NCI-H1105 (cell line): ENCODE measurements at regions not wholly inside any gene's neighbourhood (a gene's known extent, or its start where the extent isn't known, plus 50 kb on each side); places are given as distances from the start of the nearest gene placed in this dataset.
A peak's percentile ranks its signal among the peaks of the same experiment; 100 is the strongest.
"Not testable (repeated sequence)": the region's sequence is repeated elsewhere in the genome, so short reads cannot be mapped to it uniquely, and the experiment has no call there.

Experiments used
- DNase-seq: peaks from one replicate; lab custom pipeline; 2025; lab: John Stamatoyannopoulos, UW

DNA sequence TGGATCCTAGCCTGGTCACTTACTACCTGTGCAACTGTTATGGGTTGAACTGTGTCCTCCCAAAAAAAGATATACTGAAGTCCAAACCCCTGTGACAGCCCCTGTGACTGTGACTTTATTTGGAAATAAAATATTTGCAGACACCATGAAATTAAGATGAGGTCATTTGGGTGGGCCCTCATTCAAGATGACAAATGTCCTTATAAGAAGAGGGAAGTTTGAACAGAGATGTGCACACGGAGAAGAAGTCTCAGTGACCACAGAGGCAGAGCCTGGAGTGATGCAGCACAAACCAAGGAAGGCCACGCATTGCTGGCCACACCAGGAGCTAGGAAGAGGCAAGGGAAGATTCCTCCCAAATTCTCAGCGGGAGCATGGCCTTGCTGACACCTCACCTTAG lies 249.7 kb upstream of the RUNX1 start:
- no peak for DNase-seq

DNA sequence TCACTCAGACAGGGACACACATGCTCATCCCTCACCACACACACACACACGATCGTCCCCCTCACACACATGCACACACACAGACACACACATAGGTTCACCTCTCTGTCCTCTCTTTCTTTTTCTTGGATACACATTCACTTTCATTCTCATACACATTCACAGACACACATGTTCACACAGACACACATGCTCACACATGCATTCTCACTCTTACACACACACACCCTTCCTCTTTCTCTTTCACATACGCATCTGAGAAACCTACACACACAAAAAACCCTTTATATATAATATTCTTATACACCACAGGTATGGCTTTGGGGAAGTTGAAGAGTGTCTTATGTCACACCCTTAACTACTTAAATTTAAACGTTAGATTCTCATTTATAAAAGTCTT lies 248.6 kb upstream of the RUNX1 start:
- DNase-seq, result no peak

DNA sequence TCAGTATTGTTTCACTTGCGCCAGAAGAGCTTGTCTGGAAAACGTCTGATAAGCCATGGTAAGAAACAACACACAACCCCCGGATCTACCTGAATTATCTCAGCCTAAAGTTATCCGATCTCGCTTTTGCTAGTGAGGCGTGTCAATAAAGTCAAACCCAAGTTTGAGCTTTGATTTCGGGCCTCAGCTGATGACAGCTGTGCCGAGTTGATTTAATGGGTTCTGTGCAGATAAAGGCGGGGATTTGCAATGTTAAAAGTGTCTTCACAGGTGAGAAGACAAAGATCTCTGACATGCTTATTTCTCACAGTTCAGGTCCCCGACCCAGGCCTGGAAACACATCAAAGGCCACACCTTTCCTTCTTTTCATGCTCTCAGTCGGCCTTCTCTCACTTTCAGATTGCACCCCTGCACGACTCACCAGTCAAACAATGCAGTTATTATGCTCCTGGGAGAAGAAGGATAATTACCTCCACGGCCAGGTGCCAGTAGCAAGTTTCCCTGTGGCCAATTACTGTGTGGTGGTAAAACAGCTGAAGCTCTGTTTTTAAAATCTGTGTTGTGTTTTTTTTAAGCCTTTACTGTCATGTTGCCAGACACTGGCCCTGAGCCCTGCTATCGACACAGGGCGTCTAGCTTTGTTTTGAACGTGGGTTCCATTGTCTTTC lies 245.3 kb upstream of the RUNX1 start:
- peak; percentile 96 for DNase-seq

DNA sequence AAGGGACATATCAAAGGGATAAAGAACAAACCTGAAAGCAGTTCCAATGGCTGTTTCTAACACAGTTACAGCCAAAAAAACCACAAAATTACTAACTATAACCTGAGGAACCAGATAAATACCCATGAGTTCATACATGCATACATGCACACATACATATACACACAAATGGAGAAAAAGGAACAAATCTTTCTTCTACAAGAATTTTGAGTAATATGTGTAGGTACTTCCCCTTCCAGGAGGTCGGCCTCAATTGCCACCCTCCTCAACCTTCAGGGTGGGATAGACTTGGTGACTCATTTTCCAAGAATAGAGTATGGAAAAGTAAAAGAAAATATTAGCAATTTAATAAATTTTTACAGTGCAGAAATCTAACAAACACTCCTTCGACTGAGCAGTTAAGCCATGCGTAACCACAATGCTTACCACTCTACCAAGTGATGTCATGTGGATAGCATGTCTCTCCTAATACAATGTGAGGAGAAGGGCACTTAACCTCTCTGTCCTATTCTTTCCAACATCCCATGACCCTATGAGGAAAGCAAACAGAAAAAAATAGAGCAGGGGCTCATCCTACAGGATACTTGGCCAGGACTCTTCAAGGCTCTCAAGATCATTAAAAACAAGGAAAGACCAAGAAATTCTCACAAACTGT lies 243.0 kb upstream of the RUNX1 start:
- DNase-seq, result no peak

DNA sequence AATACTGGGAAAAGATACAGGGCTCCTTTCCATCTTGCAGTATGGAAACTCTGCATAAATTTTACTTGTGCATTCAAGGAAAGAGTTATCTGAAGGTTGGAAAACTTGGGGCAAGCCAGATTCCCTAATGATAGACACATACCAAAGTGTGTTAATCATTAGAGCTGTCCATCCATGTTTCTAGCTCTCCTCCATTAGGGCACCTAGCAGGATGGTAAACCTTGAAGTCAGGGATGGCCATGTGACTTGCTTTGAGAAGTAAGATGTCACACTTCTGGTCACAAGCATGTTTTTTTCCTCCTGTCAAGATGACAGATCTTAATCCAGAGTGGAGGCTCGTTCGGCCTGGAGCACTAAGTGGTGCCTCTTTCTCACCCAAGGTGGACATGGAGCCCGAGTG lies 241.9 kb upstream of the RUNX1 start:
- DNase-seq, result no peak

DNA sequence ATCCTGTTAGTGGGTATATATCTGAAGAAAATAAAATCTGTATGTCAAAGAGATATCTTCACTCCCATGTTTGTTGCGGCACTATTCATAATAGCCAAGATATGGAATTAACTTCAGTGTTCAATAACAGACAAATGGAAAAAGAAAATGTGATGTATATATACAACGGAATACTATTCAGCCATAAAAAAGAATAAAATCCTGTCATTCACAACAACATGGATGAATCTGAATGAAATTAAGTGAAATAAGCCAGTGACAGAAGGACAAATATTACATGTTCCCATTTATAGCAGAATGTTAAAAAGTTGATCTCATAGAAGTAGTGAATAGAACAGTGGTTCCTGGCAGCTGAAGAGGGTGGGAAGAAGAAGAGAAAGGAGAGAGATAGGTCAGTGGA lies 239.1 kb upstream of the RUNX1 start:
- DNase-seq, result no peak

DNA sequence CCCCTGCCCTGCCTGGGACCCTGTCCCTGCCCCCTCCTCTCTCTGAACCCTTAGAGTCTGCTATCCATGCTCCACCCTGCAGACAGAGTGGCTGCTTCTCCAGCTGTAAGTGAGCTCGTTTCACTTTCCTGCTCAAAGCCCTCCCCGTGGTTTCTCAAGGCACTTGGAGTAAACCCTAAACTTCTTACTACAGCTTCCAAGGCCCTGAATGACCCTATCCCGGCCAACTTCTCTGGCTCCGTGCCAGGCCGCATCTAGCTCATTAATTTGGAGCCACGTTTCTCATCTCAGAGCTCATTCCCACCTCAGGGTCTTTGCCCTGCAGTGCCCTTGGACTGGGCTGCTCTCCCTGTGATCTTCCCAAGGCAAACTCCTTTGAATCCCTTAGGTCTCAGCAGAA lies 235.1 kb upstream of the RUNX1 start:
- DNase-seq, result no peak

DNA sequence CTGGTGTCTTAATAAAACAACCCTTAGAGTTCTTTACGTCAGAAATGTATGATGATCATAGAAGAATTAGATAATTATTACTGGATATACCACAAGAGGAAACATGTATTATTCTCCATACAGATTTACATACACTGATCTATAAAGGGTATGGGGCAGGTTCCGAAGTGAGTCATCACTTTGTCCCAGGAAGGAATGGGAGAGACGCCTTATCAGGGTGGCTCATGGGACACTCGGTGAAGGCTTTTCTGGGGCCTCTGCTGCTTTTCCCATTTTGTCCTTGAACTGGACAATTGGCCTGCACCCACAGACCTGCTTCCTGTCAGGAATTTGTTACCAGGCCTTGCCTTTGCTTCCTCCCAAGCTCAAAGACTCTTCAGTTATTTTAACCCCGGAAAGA lies 233.8 kb upstream of the RUNX1 start:
- no peak for DNase-seq

DNA sequence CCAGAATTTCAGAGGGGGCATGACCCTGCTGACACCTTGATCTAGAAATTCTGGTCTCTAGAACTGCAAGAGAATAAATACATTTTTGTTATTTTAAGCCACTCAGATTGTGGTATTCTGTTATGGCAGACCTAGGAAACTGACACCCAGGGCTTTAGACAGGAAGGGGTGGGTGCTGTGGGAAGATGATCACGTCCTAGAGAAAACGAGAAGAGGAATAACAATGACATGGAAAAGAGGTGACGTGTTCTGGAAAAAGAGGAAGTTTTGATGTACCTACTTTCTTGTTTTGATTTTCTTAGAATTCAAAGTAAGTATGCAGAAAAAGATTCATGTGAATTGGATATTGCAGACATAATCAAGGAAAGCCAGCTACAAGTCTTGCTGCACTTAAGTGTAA lies 232.9 kb upstream of the RUNX1 start:
- DNase-seq, result no peak

DNA sequence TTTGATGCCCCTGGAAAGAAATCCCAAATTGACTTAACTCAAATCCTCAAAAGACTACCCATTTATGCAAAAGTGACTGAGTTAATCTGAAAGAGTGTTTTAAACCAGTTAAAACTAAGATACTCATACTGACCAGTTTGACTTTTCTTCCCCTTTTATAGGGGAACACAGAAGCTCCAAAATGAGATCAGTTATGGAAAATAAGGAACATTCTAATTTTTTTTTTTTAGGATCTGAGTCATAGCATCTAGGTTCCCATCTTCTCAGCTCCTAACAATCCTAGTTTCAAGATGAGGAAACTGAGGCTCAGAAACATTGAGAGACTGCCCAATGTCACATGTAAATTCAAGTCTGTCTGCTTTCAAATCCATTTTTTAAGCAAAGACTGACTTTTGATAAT lies 231.1 kb upstream of the RUNX1 start:
- no peak for DNase-seq

DNA sequence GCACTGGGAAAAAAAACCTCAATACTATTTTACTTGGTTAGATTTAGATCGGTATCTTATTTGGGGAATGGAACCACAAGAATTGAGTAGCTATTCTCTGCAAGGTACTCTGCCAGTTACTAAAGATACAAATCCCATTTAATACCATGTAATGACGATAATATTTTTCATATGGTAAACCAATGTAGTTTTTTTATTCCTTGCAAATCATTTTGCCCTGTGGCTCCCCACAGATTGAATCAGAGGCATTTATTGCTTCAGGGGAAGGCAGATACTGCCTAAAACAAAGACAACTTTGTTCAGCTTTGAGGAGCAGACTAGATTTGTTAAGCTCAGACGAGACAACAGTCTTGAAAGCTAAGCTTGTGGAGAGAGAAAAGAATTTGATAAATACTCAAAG lies 226.7 kb upstream of the RUNX1 start:
- no peak for DNase-seq

DNA sequence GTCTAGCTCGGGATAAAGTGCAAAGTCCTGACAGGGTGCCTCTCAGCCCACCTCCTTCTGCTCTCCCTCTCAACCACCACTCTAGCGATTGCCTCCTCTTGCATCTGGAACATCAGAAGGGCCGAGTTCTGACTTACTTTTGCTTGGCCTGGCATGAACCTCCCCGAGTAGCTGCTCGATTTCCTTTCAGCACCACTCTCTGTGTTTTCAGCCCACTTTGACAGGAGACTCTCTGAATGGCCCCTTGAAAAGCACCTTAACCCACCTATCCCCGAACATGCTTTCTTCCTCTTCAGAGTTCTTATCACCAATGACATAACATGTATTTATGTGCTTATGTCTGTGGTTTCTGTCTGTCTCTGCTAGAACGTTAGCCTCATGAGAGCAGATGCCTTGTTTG lies 225.8 kb upstream of the RUNX1 start:
- no peak for DNase-seq

DNA sequence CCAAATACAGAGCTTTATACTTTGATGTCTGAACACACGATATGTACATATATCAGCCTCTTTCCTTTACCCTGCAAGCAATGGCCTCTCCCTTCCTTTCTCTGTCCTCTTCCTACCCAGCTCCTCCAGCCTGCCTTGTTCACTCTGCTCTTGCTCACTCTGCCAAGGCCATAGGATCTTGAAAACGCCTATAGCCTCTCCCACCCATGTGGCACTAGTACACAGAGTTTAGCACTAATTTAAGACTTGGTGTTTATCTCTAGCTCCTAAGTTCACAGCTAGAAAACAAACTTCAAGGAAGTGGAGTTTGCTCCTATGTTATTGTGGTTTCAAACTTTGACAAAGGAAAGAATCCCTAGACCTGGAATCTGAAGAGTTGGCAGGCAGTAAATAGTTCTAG lies 225.0 kb upstream of the RUNX1 start:
- DNase-seq, result no peak

DNA sequence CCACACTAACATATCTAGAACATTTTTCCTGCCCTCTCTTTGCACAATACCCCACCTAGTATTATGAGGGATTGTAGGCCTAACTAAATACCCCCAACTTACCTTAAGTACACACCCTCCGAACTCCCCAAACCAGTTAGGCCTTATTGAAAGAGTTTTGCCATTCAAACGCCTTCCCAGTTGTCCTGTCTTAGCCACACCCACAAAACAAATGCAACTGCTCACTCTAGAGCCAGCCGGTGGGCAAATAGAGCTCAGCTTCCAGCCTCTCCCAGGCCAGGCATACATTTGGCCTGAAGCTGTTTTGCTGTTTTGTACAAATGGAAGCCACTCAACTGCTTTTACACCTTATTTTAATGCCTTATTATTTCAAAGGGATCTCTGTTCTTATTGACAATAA lies 224.2 kb upstream of the RUNX1 start:
- no peak for DNase-seq

DNA sequence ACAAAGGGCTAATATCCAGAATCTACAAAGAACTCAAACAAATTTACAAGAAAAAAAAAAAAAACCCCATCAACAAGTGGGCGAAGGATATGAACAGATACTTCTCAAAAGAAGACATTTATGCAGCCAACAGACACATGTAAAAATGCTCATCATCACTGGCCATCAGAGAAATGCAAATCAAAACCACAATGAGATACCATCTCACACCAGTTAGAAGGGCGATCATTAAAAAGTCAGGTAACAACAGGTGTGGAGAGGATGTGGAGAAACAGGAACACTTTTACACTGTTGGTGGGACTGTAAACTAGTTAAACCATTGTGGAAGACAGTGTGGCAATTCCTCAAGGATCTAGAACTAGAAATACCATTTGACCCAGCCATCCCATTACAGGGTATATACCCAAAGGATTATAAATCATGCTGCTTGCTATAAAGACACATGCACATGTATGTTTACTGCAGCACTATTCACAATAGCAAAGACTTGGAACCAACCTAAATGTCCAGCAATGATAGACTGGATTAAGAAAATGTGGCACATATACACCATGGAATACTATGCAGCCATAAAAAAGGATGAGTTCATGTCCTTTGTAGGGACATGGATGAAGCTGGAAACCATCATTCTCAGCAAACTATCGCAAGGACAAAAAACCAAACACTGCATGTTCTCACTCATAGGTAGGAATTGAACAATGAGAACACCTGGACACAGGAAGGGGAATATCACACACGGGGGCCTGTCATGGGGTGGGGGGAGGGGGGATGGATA lies 222.4 kb upstream of the RUNX1 start:
- DNase-seq, result not testable (repeated sequence)

DNA sequence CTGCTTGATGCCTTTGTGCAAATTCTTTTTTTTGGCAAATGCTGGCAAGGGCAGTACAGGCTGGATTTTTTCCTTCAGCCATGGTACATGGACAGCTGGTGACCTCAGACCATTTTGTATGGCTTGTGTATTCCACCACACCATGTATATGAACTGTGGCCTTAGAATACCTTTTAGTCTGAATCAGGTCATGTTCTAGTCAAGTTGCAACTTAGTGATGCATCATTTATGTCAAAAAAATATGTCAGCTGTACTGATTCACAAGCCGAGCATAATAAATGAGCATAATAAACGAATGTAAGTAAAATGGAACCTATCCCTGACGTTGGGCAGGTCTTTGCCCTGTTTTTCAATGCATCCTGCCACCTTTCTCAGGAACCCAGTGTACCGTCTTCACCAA lies 219.7 kb upstream of the RUNX1 start:
- no peak for DNase-seq

DNA sequence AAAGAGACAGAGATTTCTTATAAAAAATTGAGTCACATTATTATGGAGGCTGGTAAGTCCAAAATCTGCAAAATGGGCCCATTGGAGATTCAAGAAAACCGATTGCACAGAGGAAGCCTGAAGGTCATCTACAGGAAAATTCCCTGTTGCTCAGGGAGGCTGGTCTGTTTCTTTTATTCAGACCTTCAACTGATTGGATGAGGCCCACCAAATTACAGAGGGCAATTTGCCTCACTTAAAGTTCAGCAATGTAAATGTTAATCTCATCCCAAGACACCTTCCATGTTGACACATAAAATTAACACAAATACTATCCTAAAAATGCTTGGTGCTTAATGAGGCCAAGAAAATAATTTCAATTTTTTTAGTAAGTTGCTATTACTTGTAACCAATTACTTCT lies 219.2 kb upstream of the RUNX1 start:
- DNase-seq, result no peak

DNA sequence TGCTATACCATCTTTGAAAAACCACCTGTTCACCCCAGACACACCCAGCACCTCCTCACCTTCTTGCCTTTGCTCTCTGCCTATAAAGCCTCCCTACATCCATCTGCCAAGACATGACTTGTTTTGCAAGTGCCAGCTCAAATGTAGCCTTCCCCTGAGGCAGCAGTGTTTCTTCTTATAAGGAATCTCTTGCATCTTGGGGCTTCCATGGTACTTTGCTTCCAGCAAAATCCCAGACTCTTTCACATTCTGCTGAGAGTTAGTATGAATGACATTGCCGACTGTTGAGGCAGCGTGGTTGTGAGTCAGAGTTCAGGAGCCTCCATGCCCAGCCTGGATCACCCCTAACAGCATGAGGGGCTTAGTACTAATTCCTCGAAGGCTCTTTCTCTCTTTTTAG lies 217.4 kb upstream of the RUNX1 start:
- DNase-seq, result no peak

DNA sequence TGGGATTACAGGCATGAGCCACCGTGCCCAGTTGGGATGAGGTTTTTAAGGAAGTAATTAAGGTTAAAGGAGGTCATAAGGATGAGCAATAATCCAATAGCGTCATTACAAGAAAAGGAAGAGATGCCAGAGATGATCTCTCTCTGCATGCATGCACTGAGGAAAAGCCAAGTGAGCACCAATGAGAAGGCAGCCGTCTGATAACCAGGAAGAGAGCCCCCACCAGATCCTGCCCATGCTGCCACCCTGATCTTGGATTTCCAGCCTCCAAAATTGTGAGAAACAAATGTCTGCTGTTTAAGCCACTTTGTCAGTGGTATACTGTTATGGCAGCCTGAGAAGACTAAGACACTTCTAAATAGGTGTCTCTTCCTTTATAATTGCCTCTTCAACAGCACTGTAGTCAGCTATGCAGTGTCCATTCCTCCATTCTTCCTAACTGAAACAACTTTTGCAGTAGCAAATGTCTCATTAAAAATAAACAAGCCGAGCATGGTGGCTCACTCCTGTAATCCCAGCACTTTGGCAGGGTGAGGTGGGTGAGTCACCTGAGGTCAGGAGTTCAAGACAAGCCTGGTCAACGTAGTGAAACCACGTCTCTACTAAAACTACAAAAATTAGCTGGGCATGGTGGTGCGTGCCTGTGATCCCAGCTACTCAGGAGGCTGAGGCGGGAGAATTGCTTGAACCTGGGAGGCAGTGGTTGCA lies 216.2 kb upstream of the RUNX1 start:
- DNase-seq, result no peak

DNA sequence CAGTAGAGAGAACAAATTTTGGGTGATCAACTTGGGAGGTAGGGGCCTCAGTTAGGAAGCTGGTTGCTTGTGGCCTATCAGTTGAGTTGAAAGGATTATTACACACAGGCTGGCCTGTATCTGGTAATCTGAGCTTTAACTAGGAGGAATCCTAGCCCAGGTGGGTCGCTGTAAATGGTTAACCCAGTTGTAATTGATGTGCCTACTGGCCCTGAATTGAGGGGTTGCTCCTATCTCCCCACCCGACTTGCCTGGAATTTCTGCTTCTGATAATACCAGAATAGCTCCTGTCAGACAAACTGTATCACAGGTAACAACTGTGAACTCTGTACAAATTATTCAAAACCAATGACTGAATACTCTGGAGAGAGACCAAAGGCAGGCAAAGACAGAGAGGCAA lies 210.4 kb upstream of the RUNX1 start:
- no peak for DNase-seq

DNA sequence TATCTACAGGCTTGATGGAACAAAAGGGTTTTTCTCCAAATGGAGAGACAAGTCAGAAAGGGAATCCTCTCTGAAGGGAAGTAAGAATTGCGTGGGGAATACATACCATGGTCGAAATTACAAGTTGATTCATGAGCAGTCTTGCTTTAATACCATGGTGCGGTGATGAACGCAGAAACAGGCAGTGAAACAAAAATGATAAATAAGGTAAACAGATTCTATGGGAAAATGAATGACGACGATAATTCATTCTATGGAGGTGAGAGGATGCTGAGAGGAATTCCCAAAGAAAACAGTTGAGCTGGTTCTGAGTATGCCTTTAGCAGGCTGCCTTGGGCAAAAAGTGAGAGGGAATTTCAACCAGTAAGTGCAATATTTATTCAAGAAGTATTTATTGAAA lies 209.4 kb upstream of the RUNX1 start:
- DNase-seq, result no peak

DNA sequence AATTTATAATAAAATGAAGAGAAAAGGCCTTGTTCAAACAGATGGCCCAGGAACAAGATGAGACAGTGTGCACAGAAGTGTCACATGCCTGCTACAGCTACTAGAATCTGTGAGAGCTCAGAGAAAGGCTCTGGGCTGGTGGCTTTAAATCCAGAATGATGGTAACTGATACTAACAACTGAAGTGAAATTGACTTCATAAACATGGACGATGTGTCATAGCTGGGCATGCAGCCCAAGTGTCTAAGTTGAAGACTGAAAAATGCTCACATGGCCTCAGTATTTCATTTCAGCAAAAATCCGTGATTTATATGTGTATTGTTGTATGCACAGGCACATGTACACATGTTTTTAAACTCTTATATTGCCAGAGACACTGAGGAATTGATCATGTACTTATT lies 208.3 kb upstream of the RUNX1 start:
- DNase-seq, result no peak

DNA sequence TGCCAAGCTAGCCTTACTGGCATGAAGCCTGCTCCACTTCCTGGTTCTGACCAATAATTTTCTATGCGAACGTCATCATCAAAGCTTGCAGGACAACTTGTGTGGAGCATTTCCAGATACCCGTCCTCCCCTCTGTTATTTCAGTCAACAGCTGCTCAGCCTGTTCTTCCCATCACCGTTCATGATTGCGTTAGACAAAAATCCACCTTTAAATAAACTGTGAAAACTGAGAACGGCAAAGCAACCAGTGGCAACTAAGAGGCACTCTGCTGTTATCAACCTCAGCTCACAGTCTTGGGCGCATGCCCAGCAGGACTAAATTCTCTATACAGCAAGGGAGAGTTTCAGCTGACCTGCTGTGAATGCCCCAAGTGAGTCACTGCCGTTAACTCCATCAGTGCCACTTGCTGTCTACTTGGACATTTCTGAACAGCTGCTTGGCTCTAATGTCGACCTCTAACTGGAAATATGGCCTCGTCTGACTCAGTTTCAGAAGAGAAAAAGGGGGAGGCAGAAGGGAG lies 207.4 kb upstream of the RUNX1 start:
- peak; percentile 58 for DNase-seq
